SK-N-SH (cell line): ENCODE measurements at regions not wholly inside any gene's neighbourhood (a gene's known extent, or its start where the extent isn't known, plus 50 kb on each side); places are given as distances from the start of the nearest gene placed in this dataset.
A peak's percentile ranks its signal among the peaks of the same experiment; 100 is the strongest.

Experiments
- CTCF ChIA-PET: fragments of 300-600, 350-600 bp; formaldehyde crosslinking; extraction: SDS; loops from one replicate; lab custom pipeline; 2021; lab: Yijun Ruan, JAX
- POLR2A ChIA-PET: fragments of 350-600 bp; sonication (Branson Sonifier 250); formaldehyde crosslinking; extraction: SDS; loops from one replicate; lab custom pipeline; 2020; ENCODE audit warnings: antibody characterized with exemption, inconsistent platforms; lab: Yijun Ruan, JAX
- DNase-seq: peaks from one replicate; pipeline ENCODE4 v3.0.0; 2012
- H2AFZ ChIP-seq: fragments of 200-600 bp; sonication (generic); 2 replicates; pipeline ENCODE4 v1.8.1; 2016; ENCODE audit warnings: antibody characterized with exemption, mild to moderate bottlenecking, low read depth
- H3F3A ChIP-seq: fragments of 200-600 bp; sonication (generic); replicated peaks from 2 replicates; pipeline ENCODE3; 2016; ENCODE audit warnings: antibody characterized with exemption, mild to moderate bottlenecking; ENCODE audit not compliant: insufficient read depth
- H3K27ac ChIP-seq, 2 experiments: fragments of 200-500 bp in 1 of 2; fragments of 200-600 bp in 1 of 2; sonication (Bioruptor generic) in 1 of 2; sonication (generic), shearing (Covaris generic) in 1 of 2; 2 replicates each; pipeline versions ENCODE4 v1.5.1 to v1.6.1; 2014 to 2016; ENCODE audit warnings: low read depth in 2 of 2, inconsistent platforms in 1 of 2, low read length in 1 of 2, mild to moderate bottlenecking in 1 of 2, mixed read lengths in 1 of 2
- H3K27me3 ChIP-seq: fragments of 200-600 bp; sonication (generic), shearing (Covaris generic); 2 replicates; pipeline ENCODE4 v1.6.1; 2016; ENCODE audit warnings: mixed run types; ENCODE audit not compliant: insufficient read depth
- H3K36me3 ChIP-seq, 2 experiments: fragments of 200-500 bp in 1 of 2; fragments of 200-600 bp in 1 of 2; sonication (Bioruptor generic) in 1 of 2; sonication (generic) in 1 of 2; replicated peaks in 1 of 2; 2 replicates each; pipeline versions ENCODE3 to v1.5.1; 2014 to 2016; ENCODE audit warnings: low read length in 1 of 2, mild to moderate bottlenecking in 1 of 2; ENCODE audit not compliant: insufficient read depth in 2 of 2, control insufficient read depth in 1 of 2
- H3K4me1 ChIP-seq, 2 experiments: fragments of 200-500 bp in 1 of 2; fragments of 200-600 bp in 1 of 2; sonication (Bioruptor generic) in 1 of 2; sonication (generic), shearing (Covaris generic) in 1 of 2; 2 replicates each; pipeline versions ENCODE4 v1.5.1 to v1.6.1; 2014 to 2016; ENCODE audit warnings: low read depth in 1 of 2, low read length in 1 of 2, mixed run types in 1 of 2; ENCODE audit not compliant: insufficient read depth in 2 of 2, control insufficient read depth in 1 of 2
- H3K4me2 ChIP-seq: fragments of 200-600 bp; sonication (generic), shearing (Covaris generic); 2 replicates; pipeline ENCODE4 v1.6.1; 2017; ENCODE audit warnings: mixed run types
- H3K4me3 ChIP-seq, 2 experiments: fragments of 200-500 bp in 1 of 2; fragments of 200-600 bp in 1 of 2; sonication (Bioruptor generic) in 1 of 2; sonication (generic), shearing (Covaris generic) in 1 of 2; 2 replicates each; pipeline versions ENCODE4 v1.5.1 to v1.8.1; 2014 to 2016; ENCODE audit warnings: low read depth in 2 of 2, inconsistent platforms in 1 of 2, low read length in 1 of 2, mild to moderate bottlenecking in 1 of 2, mixed read lengths in 1 of 2, moderate library complexity in 1 of 2
- H3K79me2 ChIP-seq: fragments of 200-600 bp; sonication (generic); 2 replicates; pipeline ENCODE4 v1.8.1; 2017; ENCODE audit warnings: mild to moderate bottlenecking; ENCODE audit not compliant: insufficient read depth
- H3K9ac ChIP-seq: fragments of 200-600 bp; sonication (generic); 2 replicates; pipeline ENCODE4 v1.6.1; 2017; ENCODE audit warnings: mixed run types
- H3K9me2 ChIP-seq: fragments of 200-600 bp; sonication (generic); 2 replicates; pipeline ENCODE4 v1.6.1; 2017; ENCODE audit warnings: mixed run types
- H3K9me3 ChIP-seq: fragments of 200-600 bp; sonication (generic); 2 replicates; pipeline ENCODE4 v1.6.1; 2017; ENCODE audit warnings: mixed run types, mild to moderate bottlenecking, moderate library complexity
- H4K20me1 ChIP-seq: fragments of 200-600 bp; sonication (generic); 2 replicates; pipeline ENCODE4 v1.6.1; 2017; ENCODE audit warnings: mild to moderate bottlenecking, mixed run types; ENCODE audit not compliant: insufficient read depth
- CHD2 ChIP-seq: fragments of 150-350 bp; IDR thresholded peaks from 2 replicates; pipeline ENCODE4 v1.6.1; 2018; ENCODE audit warnings: low read length; ENCODE audit not compliant: partially characterized antibody
- ELF1 ChIP-seq: IDR thresholded peaks from 2 replicates; pipeline ENCODE4 v1.4.0; 2012
- EZH2phosphoT487 ChIP-seq: fragments of 200-600 bp; sonication (generic); IDR thresholded peaks from 2 replicates; pipeline ENCODE4 v1.6.1; 2017; ENCODE audit warnings: low read depth, mixed run types, mild to moderate bottlenecking, antibody characterized with exemption, moderate library complexity, borderline replicate concordance
- FOSL2 ChIP-seq: IDR thresholded peaks from 2 replicates; pipeline ENCODE4 v1.4.0; 2012; ENCODE audit warnings: low read depth, mild to moderate bottlenecking, moderate library complexity, borderline replicate concordance
- FOXJ3 ChIP-seq: sonication (generic); formaldehyde crosslinking; IDR thresholded peaks from 2 replicates; pipeline ENCODE4 v1.5.1; 2020; ENCODE audit warnings: mild to moderate bottlenecking, missing genetic modification reagents
- FOXM1 ChIP-seq: IDR thresholded peaks from 2 replicates; pipeline ENCODE4 v1.4.0; 2012; ENCODE audit warnings: low read depth, mild to moderate bottlenecking
- GABPA ChIP-seq: IDR thresholded peaks from 2 replicates; pipeline ENCODE4 v1.4.0; 2012; ENCODE audit warnings: low read depth, mild to moderate bottlenecking
- JUND ChIP-seq: IDR thresholded peaks from 2 replicates; pipeline ENCODE4 v1.4.0; 2012
- MEF2A ChIP-seq: IDR thresholded peaks from 2 replicates; pipeline ENCODE4 v1.4.0; 2012; ENCODE audit warnings: low read depth, borderline replicate concordance
- NRF1 ChIP-seq: IDR thresholded peaks from 2 replicates; pipeline ENCODE4 v1.6.1; 2012; ENCODE audit warnings: low read depth, mild to moderate bottlenecking, low read length
- POLR2AphosphoS5 ChIP-seq: IDR thresholded peaks from 2 replicates; pipeline ENCODE4 v1.6.1; 2012; ENCODE audit warnings: low read depth, low read length
- RAD21 ChIP-seq: IDR thresholded peaks from 2 replicates; pipeline ENCODE4 v1.6.1; 2012; ENCODE audit warnings: mild to moderate bottlenecking, low read length
- RCOR1 ChIP-seq: fragments of 150-350 bp; IDR thresholded peaks from 2 replicates; pipeline ENCODE4 v1.6.1; 2017; ENCODE audit warnings: antibody characterized with exemption, low read length
- RFX5 ChIP-seq: IDR thresholded peaks from 2 replicates; pipeline ENCODE4 v1.6.1; 2012; ENCODE audit warnings: mild to moderate bottlenecking, improper control_type of control experiment, low read length
- RXRA ChIP-seq: IDR thresholded peaks from 2 replicates; pipeline ENCODE4 v1.4.0; 2012; ENCODE audit warnings: low read depth, mild to moderate bottlenecking, borderline replicate concordance
- SIN3A ChIP-seq: IDR thresholded peaks from 2 replicates; pipeline ENCODE4 v1.6.1; 2012; ENCODE audit warnings: low read depth, mild to moderate bottlenecking, low read length, moderate library complexity, borderline replicate concordance
- SMC3 ChIP-seq: IDR thresholded peaks from 2 replicates; pipeline ENCODE4 v1.6.1; 2012; ENCODE audit warnings: low read depth, low read length, improper control_type of control experiment
- TAF1 ChIP-seq: IDR thresholded peaks from 2 replicates; pipeline ENCODE4 v1.6.1; 2012; ENCODE audit warnings: low read depth, mild to moderate bottlenecking, low read length, moderate library complexity, borderline replicate concordance
- TCF12 ChIP-seq: IDR thresholded peaks from 2 replicates; pipeline ENCODE4 v1.4.0; 2012
- TEAD4 ChIP-seq: IDR thresholded peaks from 2 replicates; pipeline ENCODE4 v1.4.0; 2012; ENCODE audit warnings: mild to moderate bottlenecking, borderline replicate concordance; ENCODE audit not compliant: insufficient read depth
- USF2 ChIP-seq: fragments of 150-350 bp; IDR thresholded peaks from 2 replicates; pipeline ENCODE4 v1.6.1; 2017; ENCODE audit warnings: antibody characterized with exemption, low read length, low read depth, borderline replicate concordance
- YY1 ChIP-seq: IDR thresholded peaks from 2 replicates; pipeline ENCODE4 v1.4.0; 2012; ENCODE audit warnings: low read depth, mild to moderate bottlenecking
- WGBS: methylation state at CpG from one replicate; pipeline ENCODE4 v1.1.6; 2017; ENCODE audit warnings: low lambda C conversion rate; 5-methylcytosine and 5-hydroxymethylcytosine counted together
- TF ChIP-seq, protein P1 (sequence below): IDR thresholded peaks from 2 replicates; pipeline ENCODE4 v1.4.0; 2012; ENCODE audit warnings: low read depth, borderline replicate concordance
- TF ChIP-seq, protein P2 (sequence below): fragments of 150-350 bp; IDR thresholded peaks from 2 replicates; pipeline ENCODE4 v1.6.1; 2016; ENCODE audit warnings: mild to moderate bottlenecking, low read depth, low read length
- TF ChIP-seq, protein P3 (sequence below): fragments of 200-600 bp; sonication (generic); IDR thresholded peaks from 2 replicates; pipeline ENCODE4 v1.6.1; 2017; ENCODE audit warnings: antibody characterized with exemption, mild to moderate bottlenecking, moderate library complexity
- TF ChIP-seq, protein P4 (sequence below): IDR thresholded peaks from 2 replicates; pipeline ENCODE4 v1.4.0; 2012; ENCODE audit warnings: low read depth, borderline replicate concordance

- H3K9ac ChIP-seq: peak overlapping the region; percentile 50
- no peaks in the 10 kb centered on the region for H3K9me3 ChIP-seq
- H4K20me1 ChIP-seq: no peaks in the 10 kb centered on the region
- H3K4me3 ChIP-seq: peak overlapping the region; percentile 6 to 21; a peak in 3 of 4 replicates
- H3K27ac ChIP-seq: peak overlapping the region; percentile 90 to 93
- H3K36me3 ChIP-seq: no peaks in the 10 kb centered on the region
- H3K4me2 ChIP-seq: peak overlapping the region; percentile 73
- no peaks in the 10 kb centered on the region for H3K27me3 ChIP-seq
- peak; percentile 50 for DNase-seq
- H3F3A ChIP-seq: peaks cover 20% of the 10 kb centered on the region
- H3K4me1 ChIP-seq: peaks cover 19 to 36% of the 10 kb centered on the region in 2 experiments; a peak in 3 of 4 replicates
- no peaks in the 10 kb centered on the region for H3K9me2 ChIP-seq
- POLR2A ChIA-PET: interaction anchor here (1.1 kb wide), 1 partner anchor 60 kb away, joined by 4 read pairs; no protein-coding TSS in a partner anchor
- CTCF ChIA-PET: interaction anchor here (0.9 to 4.7 kb wide), 10 partner anchors 13 to 861 kb away, joined by 3 to 43 read pairs (median 4); no protein-coding TSS in a partner anchor
- peak overlapping the region; percentile 57 for H2AFZ ChIP-seq
- 4% methylated on average over 7 of the region's 7 CpGs for WGBS
- H3K79me2 ChIP-seq: no peaks in the 10 kb centered on the region
- TF ChIP-seq GABPA (no peak), TCF12 (peak; percentile 92), RXRA (no peak; the same call in 1 of the 2 replicates), RCOR1 (peak; percentile 60; the same call in 1 of the 2 replicates), TAF1 (no peak), JUND (peak; percentile 85), FOXM1 (peak; percentile 56; the same call in 1 of the 2 replicates), CHD2 (peak; percentile 3), POLR2AphosphoS5 (peak; percentile 43; the same call in 1 of the 2 replicates), RAD21 (no peak), FOXJ3 (CRISPR knock-in tag) (no peak), EZH2phosphoT487 (no peak), ELF1 (peak; percentile 36; the same call in 1 of the 2 replicates), SIN3A (no peak), USF2 (no peak), YY1 (no peak), MEF2A (peak; percentile 93), NRF1 (peak; percentile 60; the same call in 1 of the 2 replicates), TEAD4 (peak; percentile 53; the same call in 1 of the 2 replicates), FOSL2 (peak; percentile 89), RFX5 (no peak), SMC3 (no peak)
- TF ChIP-seq, protein P1, sequence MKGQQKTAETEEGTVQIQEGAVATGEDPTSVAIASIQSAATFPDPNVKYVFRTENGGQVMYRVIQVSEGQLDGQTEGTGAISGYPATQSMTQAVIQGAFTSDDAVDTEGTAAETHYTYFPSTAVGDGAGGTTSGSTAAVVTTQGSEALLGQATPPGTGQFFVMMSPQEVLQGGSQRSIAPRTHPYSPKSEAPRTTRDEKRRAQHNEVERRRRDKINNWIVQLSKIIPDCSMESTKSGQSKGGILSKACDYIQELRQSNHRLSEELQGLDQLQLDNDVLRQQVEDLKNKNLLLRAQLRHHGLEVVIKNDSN: 0 out of 2 replicates have a peak, but pooled peaks have one; percentile 33
- TF ChIP-seq, protein P2, sequence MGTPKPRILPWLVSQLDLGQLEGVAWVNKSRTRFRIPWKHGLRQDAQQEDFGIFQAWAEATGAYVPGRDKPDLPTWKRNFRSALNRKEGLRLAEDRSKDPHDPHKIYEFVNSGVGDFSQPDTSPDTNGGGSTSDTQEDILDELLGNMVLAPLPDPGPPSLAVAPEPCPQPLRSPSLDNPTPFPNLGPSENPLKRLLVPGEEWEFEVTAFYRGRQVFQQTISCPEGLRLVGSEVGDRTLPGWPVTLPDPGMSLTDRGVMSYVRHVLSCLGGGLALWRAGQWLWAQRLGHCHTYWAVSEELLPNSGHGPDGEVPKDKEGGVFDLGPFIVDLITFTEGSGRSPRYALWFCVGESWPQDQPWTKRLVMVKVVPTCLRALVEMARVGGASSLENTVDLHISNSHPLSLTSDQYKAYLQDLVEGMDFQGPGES: no peak
- TF ChIP-seq, protein P3, sequence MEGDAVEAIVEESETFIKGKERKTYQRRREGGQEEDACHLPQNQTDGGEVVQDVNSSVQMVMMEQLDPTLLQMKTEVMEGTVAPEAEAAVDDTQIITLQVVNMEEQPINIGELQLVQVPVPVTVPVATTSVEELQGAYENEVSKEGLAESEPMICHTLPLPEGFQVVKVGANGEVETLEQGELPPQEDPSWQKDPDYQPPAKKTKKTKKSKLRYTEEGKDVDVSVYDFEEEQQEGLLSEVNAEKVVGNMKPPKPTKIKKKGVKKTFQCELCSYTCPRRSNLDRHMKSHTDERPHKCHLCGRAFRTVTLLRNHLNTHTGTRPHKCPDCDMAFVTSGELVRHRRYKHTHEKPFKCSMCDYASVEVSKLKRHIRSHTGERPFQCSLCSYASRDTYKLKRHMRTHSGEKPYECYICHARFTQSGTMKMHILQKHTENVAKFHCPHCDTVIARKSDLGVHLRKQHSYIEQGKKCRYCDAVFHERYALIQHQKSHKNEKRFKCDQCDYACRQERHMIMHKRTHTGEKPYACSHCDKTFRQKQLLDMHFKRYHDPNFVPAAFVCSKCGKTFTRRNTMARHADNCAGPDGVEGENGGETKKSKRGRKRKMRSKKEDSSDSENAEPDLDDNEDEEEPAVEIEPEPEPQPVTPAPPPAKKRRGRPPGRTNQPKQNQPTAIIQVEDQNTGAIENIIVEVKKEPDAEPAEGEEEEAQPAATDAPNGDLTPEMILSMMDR: no peak
- TF ChIP-seq, protein P4, sequence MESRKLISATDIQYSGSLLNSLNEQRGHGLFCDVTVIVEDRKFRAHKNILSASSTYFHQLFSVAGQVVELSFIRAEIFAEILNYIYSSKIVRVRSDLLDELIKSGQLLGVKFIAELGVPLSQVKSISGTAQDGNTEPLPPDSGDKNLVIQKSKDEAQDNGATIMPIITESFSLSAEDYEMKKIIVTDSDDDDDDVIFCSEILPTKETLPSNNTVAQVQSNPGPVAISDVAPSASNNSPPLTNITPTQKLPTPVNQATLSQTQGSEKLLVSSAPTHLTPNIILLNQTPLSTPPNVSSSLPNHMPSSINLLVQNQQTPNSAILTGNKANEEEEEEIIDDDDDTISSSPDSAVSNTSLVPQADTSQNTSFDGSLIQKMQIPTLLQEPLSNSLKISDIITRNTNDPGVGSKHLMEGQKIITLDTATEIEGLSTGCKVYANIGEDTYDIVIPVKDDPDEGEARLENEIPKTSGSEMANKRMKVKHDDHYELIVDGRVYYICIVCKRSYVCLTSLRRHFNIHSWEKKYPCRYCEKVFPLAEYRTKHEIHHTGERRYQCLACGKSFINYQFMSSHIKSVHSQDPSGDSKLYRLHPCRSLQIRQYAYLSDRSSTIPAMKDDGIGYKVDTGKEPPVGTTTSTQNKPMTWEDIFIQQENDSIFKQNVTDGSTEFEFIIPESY: peak; percentile 10; the same call in 1 of the 2 replicates
These were observed 92.3 kb upstream of the NFIA start for GRCh38 chr1:60989749-60990713.
